ENCODE measurements at regions not wholly inside any gene's neighbourhood (a gene's known extent, or its start where the extent isn't known, plus 50 kb on each side); places are given as distances from the start of the nearest gene placed in this dataset.

- TF ChIP-seq CTCF (IDR thresholded peaks at IDR 0.05), result no peak
- TF ChIP-seq EP300 (IDR thresholded peaks at IDR 0.05), result no peak
These were observed 60.2 kb downstream of the ADM start for GRCh38 chr11:10365045-10365444.

Data from suprapubic skin (tissue), 3 donors.